Muscle layer of duodenum (tissue), 2 donors: ENCODE measurements at regions not wholly inside any gene's neighbourhood (a gene's known extent, or its start where the extent isn't known, plus 50 kb on each side); places are given as distances from the start of the nearest gene placed in this dataset.

Source experiments
- H3K27ac ChIP-seq: one replicate; pipeline ENCODE4 v1.7.0; 2013; ENCODE audit warnings: mild to moderate bottlenecking, low read length
- H3K27me3 ChIP-seq: one replicate; pipeline ENCODE4 v1.7.0; 2013; ENCODE audit warnings: low read depth, mild to moderate bottlenecking, control low read depth, low read length
- H3K36me3 ChIP-seq, 2 donors: one replicate each; pipeline ENCODE4 v1.7.0; 2013; ENCODE audit warnings: low read length in 2 of 2, control low read depth in 1 of 2, mild to moderate bottlenecking in 1 of 2; ENCODE audit not compliant: insufficient read depth in 2 of 2, control insufficient read depth in 1 of 2
- H3K4me1 ChIP-seq, 2 donors: one replicate each; pipeline ENCODE4 v1.7.0; 2013; ENCODE audit warnings: low read length in 2 of 2, mild to moderate bottlenecking in 2 of 2, control low read depth in 1 of 2, moderate library complexity in 1 of 2; ENCODE audit not compliant: insufficient read depth in 2 of 2, control insufficient read depth in 1 of 2
- H3K4me3 ChIP-seq, 2 donors: one replicate each; pipeline ENCODE4 v1.7.0; 2013; ENCODE audit warnings: low read length in 2 of 2, low read depth in 1 of 2, mild to moderate bottlenecking in 1 of 2
- H3K9me3 ChIP-seq, 2 donors: one replicate each; pipeline ENCODE4 v1.7.0; 2013; ENCODE audit warnings: low read length in 2 of 2, control low read depth in 1 of 2, mild to moderate bottlenecking in 1 of 2; ENCODE audit not compliant: control insufficient read depth in 1 of 2
- donor health status: healthy.

GRCh38 chr11:27263046-27263445 lies 100.0 kb downstream of the CCDC34 start:
- H3K27me3 ChIP-seq, result no peaks in the 10 kb centered on the region
- H3K36me3 ChIP-seq, result no peaks in the 10 kb centered on the region
- no peaks in the 10 kb centered on the region for H3K4me1 ChIP-seq
- no peak overlapping the region for H3K4me3 ChIP-seq
- H3K9me3 ChIP-seq, result no peaks in the 10 kb centered on the region
- no peak overlapping the region for H3K27ac ChIP-seq

GRCh38 chr11:27255447-27255828 lies 107.6 kb downstream of the CCDC34 start:
- Histone ChIP-seq H3K4me3 (no peak overlapping the region), H3K9me3 (no peaks in the 10 kb centered on the region), H3K4me1 (peaks cover 0 to 7% of the 10 kb centered on the region in 2 donors), H3K27me3 (no peaks in the 10 kb centered on the region), H3K27ac (no peak overlapping the region), H3K36me3 (no peaks in the 10 kb centered on the region)

- H3K9me3 ChIP-seq, result no peaks in the 10 kb centered on the region
- no peaks in the 10 kb centered on the region for H3K27me3 ChIP-seq
- no peak overlapping the region for H3K4me3 ChIP-seq
- peaks cover 0 to 7% of the 10 kb centered on the region in 2 donors for H3K4me1 ChIP-seq
- no peak overlapping the region for H3K27ac ChIP-seq
- H3K36me3 ChIP-seq, result no peaks in the 10 kb centered on the region
Measured at GRCh38 chr11:27254744-27255446, 108.1 kb downstream of the CCDC34 start.

- Histone ChIP-seq H3K9me3 (no peaks in the 10 kb centered on the region), H3K36me3 (no peaks in the 10 kb centered on the region), H3K4me1 (peaks cover 0 to 7% of the 10 kb centered on the region in 2 donors), H3K27ac (no peak overlapping the region), H3K4me3 (no peak overlapping the region), H3K27me3 (no peaks in the 10 kb centered on the region)
Measured at GRCh38 chr11:27253224-27253623, 109.8 kb downstream of the CCDC34 start.

GRCh38 chr11:27250867-27251665 lies 111.9 kb downstream of the CCDC34 start:
- Histone ChIP-seq H3K9me3 (no peaks in the 10 kb centered on the region), H3K4me3 (no peak overlapping the region), H3K36me3 (no peaks in the 10 kb centered on the region), H3K27me3 (no peaks in the 10 kb centered on the region), H3K4me1 (peaks cover 0 to 12% of the 10 kb centered on the region in 2 donors), H3K27ac (no peak overlapping the region)

- Histone ChIP-seq H3K36me3 (no peaks in the 10 kb centered on the region), H3K4me3 (no peak overlapping the region), H3K27ac (no peak overlapping the region), H3K9me3 (no peaks in the 10 kb centered on the region), H3K27me3 (no peaks in the 10 kb centered on the region), H3K4me1 (peaks cover 0 to 9% of the 10 kb centered on the region in 2 donors)
Measured at GRCh38 chr11:27248576-27249509, 114.2 kb downstream of the CCDC34 start.

GRCh38 chr11:27247660-27248059 lies 115.4 kb downstream of the CCDC34 start:
- H3K27me3 ChIP-seq, result no peaks in the 10 kb centered on the region
- H3K36me3 ChIP-seq, result no peaks in the 10 kb centered on the region
- peaks cover 0 to 9% of the 10 kb centered on the region in 2 donors for H3K4me1 ChIP-seq
- no peaks in the 10 kb centered on the region for H3K9me3 ChIP-seq
- H3K4me3 ChIP-seq, result no peak overlapping the region
- no peak overlapping the region for H3K27ac ChIP-seq

- H3K36me3 ChIP-seq, result no peaks in the 10 kb centered on the region
- no peak overlapping the region for H3K4me3 ChIP-seq
- no peaks in the 10 kb centered on the region for H3K27me3 ChIP-seq
- no peak overlapping the region for H3K27ac ChIP-seq
- peaks cover 0 to 5% of the 10 kb centered on the region in 2 donors for H3K4me1 ChIP-seq
- H3K9me3 ChIP-seq, result no peaks in the 10 kb centered on the region
Measured at GRCh38 chr11:27246925-27247324, 116.1 kb downstream of the CCDC34 start.

- Histone ChIP-seq H3K36me3 (no peaks in the 10 kb centered on the region), H3K27ac (no peak overlapping the region), H3K27me3 (no peaks in the 10 kb centered on the region)
Measured at GRCh38 chr11:27244900-27245299, 118.1 kb downstream of the CCDC34 start.

GRCh38 chr11:27242591-27242990 lies 120.4 kb downstream of the CCDC34 start:
- no peaks in the 10 kb centered on the region for H3K9me3 ChIP-seq
- no peak overlapping the region for H3K4me3 ChIP-seq

More at GRCh38 chr11:27244900-27245299, 118.1 kb downstream of the CCDC34 start:
- H3K4me3 ChIP-seq, result no peak overlapping the region
- H3K4me1 ChIP-seq, result peaks cover 0 to 5% of the 10 kb centered on the region in 2 donors
- H3K9me3 ChIP-seq, result no peaks in the 10 kb centered on the region

More at GRCh38 chr11:27242591-27242990, 120.4 kb downstream of the CCDC34 start:
- no peak overlapping the region for H3K27ac ChIP-seq
- H3K36me3 ChIP-seq, result no peaks in the 10 kb centered on the region
- H3K4me1 ChIP-seq, result peaks cover 0 to 5% of the 10 kb centered on the region in 2 donors
- H3K27me3 ChIP-seq, result no peaks in the 10 kb centered on the region
